ENCODE measurements at regions not wholly inside any gene's neighbourhood (a gene's known extent, or its start where the extent isn't known, plus 50 kb on each side); places are given as distances from the start of the nearest gene placed in this dataset.
A peak's percentile ranks its signal among the peaks of the same experiment; 100 is the strongest.

DNA sequence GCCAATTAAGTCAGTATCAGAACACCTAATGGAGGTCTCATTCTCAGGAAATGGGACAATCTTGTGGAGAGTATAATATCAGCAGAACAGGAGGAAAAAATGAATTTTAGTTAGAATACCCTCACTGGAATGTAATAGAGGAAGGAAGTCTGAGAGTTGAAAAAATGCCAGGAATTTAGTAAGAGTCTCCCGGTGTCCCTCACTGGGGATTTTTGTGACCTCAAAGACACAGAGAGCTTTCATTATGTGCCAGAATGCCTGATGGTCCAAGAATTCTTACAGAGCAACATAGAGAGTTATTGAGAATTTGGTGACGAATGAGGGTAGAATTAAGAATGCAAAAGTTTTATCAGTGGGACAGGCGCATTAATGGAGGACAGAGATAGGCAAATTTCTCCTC is 443.5 kb upstream of the B3GALT2 start:
- FAIRE-seq (no peak), DNase-seq (ENCODE audit: low read depth) (no peak)
- Histone ChIP-seq H3K27me3 (ENCODE audit: control insufficient read depth, insufficient read depth, low read length) (no peaks in the 10 kb centered on the region), H3K4me3 (ENCODE audit: low read depth, low read length) (no peak overlapping the region), H3K36me3 (ENCODE audit: control insufficient read depth, insufficient read depth, low read length) (no peaks in the 10 kb centered on the region)
- TF ChIP-seq, protein P1, sequence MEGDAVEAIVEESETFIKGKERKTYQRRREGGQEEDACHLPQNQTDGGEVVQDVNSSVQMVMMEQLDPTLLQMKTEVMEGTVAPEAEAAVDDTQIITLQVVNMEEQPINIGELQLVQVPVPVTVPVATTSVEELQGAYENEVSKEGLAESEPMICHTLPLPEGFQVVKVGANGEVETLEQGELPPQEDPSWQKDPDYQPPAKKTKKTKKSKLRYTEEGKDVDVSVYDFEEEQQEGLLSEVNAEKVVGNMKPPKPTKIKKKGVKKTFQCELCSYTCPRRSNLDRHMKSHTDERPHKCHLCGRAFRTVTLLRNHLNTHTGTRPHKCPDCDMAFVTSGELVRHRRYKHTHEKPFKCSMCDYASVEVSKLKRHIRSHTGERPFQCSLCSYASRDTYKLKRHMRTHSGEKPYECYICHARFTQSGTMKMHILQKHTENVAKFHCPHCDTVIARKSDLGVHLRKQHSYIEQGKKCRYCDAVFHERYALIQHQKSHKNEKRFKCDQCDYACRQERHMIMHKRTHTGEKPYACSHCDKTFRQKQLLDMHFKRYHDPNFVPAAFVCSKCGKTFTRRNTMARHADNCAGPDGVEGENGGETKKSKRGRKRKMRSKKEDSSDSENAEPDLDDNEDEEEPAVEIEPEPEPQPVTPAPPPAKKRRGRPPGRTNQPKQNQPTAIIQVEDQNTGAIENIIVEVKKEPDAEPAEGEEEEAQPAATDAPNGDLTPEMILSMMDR (IDR thresholded peaks at IDR 0.05; ENCODE audit: insufficient read depth, low read length, severe bottlenecking): no peak

DNA sequence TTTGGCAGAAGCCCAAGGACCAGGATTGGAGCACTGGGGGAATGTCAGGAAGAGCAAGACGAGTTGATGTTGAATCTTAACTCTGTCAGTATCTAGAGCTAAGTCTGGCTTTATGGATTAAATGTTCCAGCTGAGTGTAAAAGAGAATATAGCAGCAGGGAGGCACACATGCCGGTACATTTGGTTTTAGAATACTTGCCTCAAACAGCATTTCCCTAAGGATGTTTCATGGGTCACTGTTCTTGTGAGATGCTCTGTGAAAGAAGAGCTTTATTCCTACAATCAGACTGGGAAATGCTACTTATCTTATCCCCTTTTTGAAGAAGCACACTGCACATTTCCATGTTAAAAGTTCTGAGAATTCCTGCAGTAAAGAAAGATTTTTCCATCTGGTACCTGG is 440.3 kb upstream of the B3GALT2 start:
- Histone ChIP-seq H3K4me3 (ENCODE audit: low read depth, low read length) (no peak overlapping the region), H3K36me3 (ENCODE audit: control insufficient read depth, insufficient read depth, low read length) (no peaks in the 10 kb centered on the region), H3K27me3 (ENCODE audit: control insufficient read depth, insufficient read depth, low read length) (no peaks in the 10 kb centered on the region)
- FAIRE-seq: no peak
- TF ChIP-seq, protein P1 (IDR thresholded peaks at IDR 0.05; ENCODE audit: insufficient read depth, low read length, severe bottlenecking): no peak
- no peak for DNase-seq (ENCODE audit: low read depth)

DNA sequence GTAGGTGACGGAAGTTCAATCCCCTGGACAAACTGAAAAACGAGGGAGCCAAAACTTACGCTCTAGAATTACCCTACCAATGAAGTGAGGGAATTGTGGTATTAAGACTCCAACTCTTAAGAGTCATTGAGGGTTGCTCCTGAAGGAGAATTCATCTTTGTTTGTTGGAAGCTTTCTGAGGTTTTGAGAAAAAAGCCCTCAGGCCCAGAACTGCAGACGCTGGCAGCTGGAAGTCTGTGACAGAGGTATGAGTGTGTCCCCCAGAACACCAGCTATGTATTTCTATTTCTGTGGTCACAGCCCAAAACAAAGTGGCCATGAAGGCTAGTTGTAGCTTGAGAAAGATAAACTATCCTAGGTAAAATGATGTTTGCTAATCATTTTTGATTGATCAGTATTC is 438.8 kb upstream of the B3GALT2 start:
- TF ChIP-seq, protein P1 (IDR thresholded peaks at IDR 0.05; ENCODE audit: insufficient read depth, low read length, severe bottlenecking): no peak
- DNase-seq (ENCODE audit: low read depth) (peak; percentile 28), FAIRE-seq (no peak)
- Histone ChIP-seq H3K36me3 (ENCODE audit: control insufficient read depth, insufficient read depth, low read length) (no peaks in the 10 kb centered on the region), H3K27me3 (ENCODE audit: control insufficient read depth, insufficient read depth, low read length) (no peaks in the 10 kb centered on the region), H3K4me3 (ENCODE audit: low read depth, low read length) (no peak overlapping the region)

DNA sequence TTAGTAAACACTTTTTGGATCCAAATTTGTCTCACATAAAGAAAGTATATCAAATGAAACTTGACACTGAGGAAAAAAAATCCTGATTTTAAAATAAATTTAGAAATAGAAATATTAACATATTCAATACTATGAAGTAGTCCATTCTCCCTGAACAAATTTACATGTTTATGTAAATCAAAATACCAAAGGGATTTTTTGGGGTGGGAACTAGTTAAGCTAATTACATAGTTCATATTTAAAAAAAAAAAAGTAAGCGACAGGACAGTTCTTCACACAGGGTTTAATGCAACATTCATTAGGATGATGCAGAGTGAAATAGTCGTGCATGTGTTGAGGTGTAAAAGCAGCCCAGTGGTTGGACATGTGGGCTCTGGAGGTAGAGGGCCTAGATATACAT is 433.5 kb upstream of the B3GALT2 start:
- H3K4me3 ChIP-seq (ENCODE audit: low read depth, low read length): no peak overlapping the region
- TF ChIP-seq, protein P1 (IDR thresholded peaks at IDR 0.05; ENCODE audit: insufficient read depth, low read length, severe bottlenecking): no peak
- H3K27me3 ChIP-seq (ENCODE audit: control insufficient read depth, insufficient read depth, low read length): no peaks in the 10 kb centered on the region
- no peak for FAIRE-seq
- no peak for DNase-seq (ENCODE audit: low read depth)
- no peaks in the 10 kb centered on the region for H3K36me3 ChIP-seq (ENCODE audit: control insufficient read depth, insufficient read depth, low read length)

DNA sequence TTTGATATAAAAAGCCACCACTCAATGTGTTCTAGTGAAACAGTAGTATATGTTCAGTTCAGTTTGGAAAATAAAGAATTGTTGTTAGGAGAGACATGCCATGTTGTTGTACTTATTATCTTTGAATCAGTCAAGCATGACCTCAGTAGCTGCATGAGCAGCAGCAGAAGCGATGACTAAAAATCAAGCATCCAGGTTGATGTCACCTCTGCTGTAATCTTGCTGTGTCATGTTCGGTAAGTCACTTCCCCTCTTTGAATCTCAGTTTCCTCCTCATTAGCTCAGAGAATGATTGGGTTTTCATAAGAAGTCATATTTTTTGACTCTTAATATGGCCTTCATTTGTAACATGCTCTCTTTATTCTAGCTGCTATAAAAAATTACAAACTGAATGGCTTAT is 428.4 kb upstream of the B3GALT2 start:
- DNase-seq (ENCODE audit: low read depth) (peak; percentile 86), FAIRE-seq (peak; percentile 23)
- Histone ChIP-seq H3K4me3 (ENCODE audit: low read depth, low read length) (no peak overlapping the region), H3K36me3 (ENCODE audit: control insufficient read depth, insufficient read depth, low read length) (no peaks in the 10 kb centered on the region), H3K27me3 (ENCODE audit: control insufficient read depth, insufficient read depth, low read length) (no peaks in the 10 kb centered on the region)
- TF ChIP-seq, protein P1 (IDR thresholded peaks at IDR 0.05; ENCODE audit: insufficient read depth, low read length, severe bottlenecking): no peak

DNA sequence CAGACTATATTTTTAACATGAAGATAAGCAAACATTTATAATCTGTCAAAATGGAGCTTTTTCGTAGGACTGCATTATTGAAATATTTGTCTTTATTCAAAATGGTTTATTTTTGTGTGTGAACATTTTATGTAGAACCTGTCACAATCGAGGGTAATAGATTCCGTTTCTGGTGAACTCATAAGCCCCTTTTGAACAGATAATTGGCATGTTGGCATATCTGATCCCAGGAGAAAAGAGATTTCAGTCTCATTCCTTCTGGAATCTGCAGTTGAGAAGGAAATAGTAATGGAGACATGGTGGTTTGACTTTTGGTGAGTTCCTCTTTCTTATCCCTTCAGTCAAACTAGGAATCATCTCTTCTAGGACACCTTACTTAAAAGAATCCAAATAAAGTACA is 427.9 kb upstream of the B3GALT2 start:
- H3K4me3 ChIP-seq (ENCODE audit: low read depth, low read length): no peak overlapping the region
- no peaks in the 10 kb centered on the region for H3K27me3 ChIP-seq (ENCODE audit: control insufficient read depth, insufficient read depth, low read length)
- H3K36me3 ChIP-seq (ENCODE audit: control insufficient read depth, insufficient read depth, low read length): no peaks in the 10 kb centered on the region
- TF ChIP-seq, protein P1 (IDR thresholded peaks at IDR 0.05; ENCODE audit: insufficient read depth, low read length, severe bottlenecking): no peak
- DNase-seq (ENCODE audit: low read depth): no peak
- no peak for FAIRE-seq

Data from bronchial epithelial cell (primary cell).